AG20443 (cell line): ENCODE measurements at regions not wholly inside any gene's neighbourhood (a gene's known extent, or its start where the extent isn't known, plus 50 kb on each side); places are given as distances from the start of the nearest gene placed in this dataset.
"Not testable (repeated sequence)": the region's sequence is repeated elsewhere in the genome, so short reads cannot be mapped to it uniquely, and the experiment has no call there.

Experiments used
- DNase-seq: peaks from one replicate; pipeline ENCODE4 v3.0.0; 2012; ENCODE audit warnings: low spot score, mixed read lengths

- no peak for DNase-seq
These were observed 99.5 kb downstream of the SLC4A3 start for GRCh38 chr2:219726916-219727315.

- DNase-seq: peak; percentile 24
These were observed 100.5 kb downstream of the SLC4A3 start for GRCh38 chr2:219727771-219728429.

- DNase-seq: no peak
These were observed 101.6 kb downstream of the SLC4A3 start for GRCh38 chr2:219728991-219729487.

GRCh38 chr2:219731173-219731572 lies 103.7 kb downstream of the SLC4A3 start:
- no peak for DNase-seq

GRCh38 chr2:219733106-219733505 lies 105.7 kb downstream of the SLC4A3 start:
- no peak for DNase-seq

- no peak for DNase-seq
These were observed 106.3 kb downstream of the SLC4A3 start for GRCh38 chr2:219733746-219734145.

GRCh38 chr2:219736209-219736608 lies 108.8 kb downstream of the SLC4A3 start:
- DNase-seq: peak; percentile 70

GRCh38 chr2:219737270-219737691 lies 109.9 kb downstream of the SLC4A3 start:
- peak; percentile 50 for DNase-seq

GRCh38 chr2:219739066-219739465 lies 111.6 kb downstream of the SLC4A3 start:
- peak; percentile 37 for DNase-seq

- DNase-seq: no peak
These were observed 112.5 kb downstream of the SLC4A3 start for GRCh38 chr2:219739866-219740440.

GRCh38 chr2:219743548-219743947 lies 116.1 kb downstream of the SLC4A3 start:
- DNase-seq: no peak

GRCh38 chr2:219744066-219744465 lies 116.6 kb downstream of the SLC4A3 start:
- no peak for DNase-seq

GRCh38 chr2:219744600-219744999 lies 117.2 kb downstream of the SLC4A3 start:
- DNase-seq: no peak

- no peak for DNase-seq
These were observed 120.2 kb downstream of the SLC4A3 start for GRCh38 chr2:219747637-219748036.

GRCh38 chr2:219748671-219749570 lies 121.5 kb downstream of the SLC4A3 start:
- DNase-seq: no peak

GRCh38 chr2:219751121-219751520 lies 123.7 kb downstream of the SLC4A3 start:
- DNase-seq: not testable (repeated sequence)

- no peak for DNase-seq
These were observed 125.3 kb downstream of the SLC4A3 start for GRCh38 chr2:219752726-219753125.

- no peak for DNase-seq
These were observed 131.7 kb downstream of the SLC4A3 start for GRCh38 chr2:219758907-219759680.

- no peak for DNase-seq
These were observed 132.4 kb downstream of the SLC4A3 start for GRCh38 chr2:219759801-219760200.

- no peak for DNase-seq
These were observed 137.9 kb downstream of the SLC4A3 start for GRCh38 chr2:219765231-219765911.

- no peak for DNase-seq
These were observed 139.2 kb downstream of the SLC4A3 start for GRCh38 chr2:219766658-219767057.
